ENCODE measurements at regions not wholly inside any gene's neighbourhood (a gene's known extent, or its start where the extent isn't known, plus 50 kb on each side); places are given as distances from the start of the nearest gene placed in this dataset.

GRCh38 chr15:67967871-67968431 is 86.2 kb upstream of the PIAS1 start:
- peaks cover 0 to 28% (median 17%) of the 10 kb centered on the region in 4 donors for H3K4me1 ChIP-seq
- no peaks in the 10 kb centered on the region for H3K9me3 ChIP-seq
- peak overlapping the region; percentile 38 to 73 (median 70) for H3K27ac ChIP-seq
- TF ChIP-seq EP300 (IDR thresholded peaks at IDR 0.05): no peak
- TF ChIP-seq POLR2AphosphoS5 (IDR thresholded peaks at IDR 0.05): peak in 3 of 4 donors; percentile 50 to 56 (median 53)
- TF ChIP-seq, protein P1, sequence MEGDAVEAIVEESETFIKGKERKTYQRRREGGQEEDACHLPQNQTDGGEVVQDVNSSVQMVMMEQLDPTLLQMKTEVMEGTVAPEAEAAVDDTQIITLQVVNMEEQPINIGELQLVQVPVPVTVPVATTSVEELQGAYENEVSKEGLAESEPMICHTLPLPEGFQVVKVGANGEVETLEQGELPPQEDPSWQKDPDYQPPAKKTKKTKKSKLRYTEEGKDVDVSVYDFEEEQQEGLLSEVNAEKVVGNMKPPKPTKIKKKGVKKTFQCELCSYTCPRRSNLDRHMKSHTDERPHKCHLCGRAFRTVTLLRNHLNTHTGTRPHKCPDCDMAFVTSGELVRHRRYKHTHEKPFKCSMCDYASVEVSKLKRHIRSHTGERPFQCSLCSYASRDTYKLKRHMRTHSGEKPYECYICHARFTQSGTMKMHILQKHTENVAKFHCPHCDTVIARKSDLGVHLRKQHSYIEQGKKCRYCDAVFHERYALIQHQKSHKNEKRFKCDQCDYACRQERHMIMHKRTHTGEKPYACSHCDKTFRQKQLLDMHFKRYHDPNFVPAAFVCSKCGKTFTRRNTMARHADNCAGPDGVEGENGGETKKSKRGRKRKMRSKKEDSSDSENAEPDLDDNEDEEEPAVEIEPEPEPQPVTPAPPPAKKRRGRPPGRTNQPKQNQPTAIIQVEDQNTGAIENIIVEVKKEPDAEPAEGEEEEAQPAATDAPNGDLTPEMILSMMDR (IDR thresholded peaks at IDR 0.05): no peak
- TF ChIP-seq POLR2A (IDR thresholded peaks at IDR 0.05): no peak
- H3K4me3 ChIP-seq: peak overlapping the region in 3 of 4 donors; percentile 39 to 44 (median 43)
- peak; percentile 93 for DNase-seq
- H3K36me3 ChIP-seq: no peaks in the 10 kb centered on the region
- H3K27me3 ChIP-seq: no peaks in the 10 kb centered on the region
- 15 to 21% methylated on average over 30 of the region's 30 CpGs for WGBS, 2 donors
- intact Hi-C loops (cut with DNase I): loop anchor here (5.0 kb wide), 1 partner anchor 51 kb away; no protein-coding TSS in a partner anchor

DNA sequence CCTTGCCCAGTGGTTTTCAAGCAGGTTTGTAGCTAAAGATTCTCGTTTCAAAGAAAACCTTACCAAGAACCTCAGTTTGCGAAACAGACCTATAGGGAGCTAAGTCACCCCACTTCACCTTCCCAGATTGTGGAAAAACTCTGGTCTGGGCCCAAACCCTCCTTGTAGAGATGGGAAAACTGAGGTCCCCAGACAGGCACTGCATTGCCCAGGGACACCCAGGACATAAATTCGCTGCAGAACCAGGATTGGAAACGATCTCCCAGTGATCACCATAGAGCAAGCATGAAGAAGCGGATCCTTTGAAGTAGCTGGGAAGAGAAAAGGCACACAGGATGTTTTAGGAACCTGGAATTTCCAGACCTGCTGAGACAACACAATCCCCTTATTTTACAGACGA is 85.6 kb upstream of the PIAS1 start:
- intact Hi-C loops (cut with DNase I): loop anchor here (5.0 kb wide), 1 partner anchor 51 kb away; no protein-coding TSS in a partner anchor
- H3K36me3 ChIP-seq: no peaks in the 10 kb centered on the region
- DNase-seq: no peak
- H3K27me3 ChIP-seq: no peaks in the 10 kb centered on the region
- no peaks in the 10 kb centered on the region for H3K9me3 ChIP-seq
- H3K4me3 ChIP-seq: peak overlapping the region in 3 of 4 donors; percentile 39 to 44 (median 43)
- no peak for TF ChIP-seq POLR2A (IDR thresholded peaks at IDR 0.05)
- no peak for TF ChIP-seq POLR2AphosphoS5 (IDR thresholded peaks at IDR 0.05)
- TF ChIP-seq, protein P1 (IDR thresholded peaks at IDR 0.05): no peak
- TF ChIP-seq EP300 (IDR thresholded peaks at IDR 0.05): no peak
- peak overlapping the region in 3 of 4 donors; percentile 70 to 73 (median 71) for H3K27ac ChIP-seq
- peaks cover 0 to 28% (median 17%) of the 10 kb centered on the region in 4 donors for H3K4me1 ChIP-seq
- 56% methylated on average over 6 of the region's 6 CpGs for WGBS, 2 donors

- intact Hi-C loops (cut with DNase I): loop anchor here (5.0 kb wide), 1 partner anchor 52 kb away; no protein-coding TSS in a partner anchor
- Histone ChIP-seq H3K36me3 (no peaks in the 10 kb centered on the region), H3K27ac (peak overlapping the region in 3 of 4 donors; percentile 70 to 73 (median 71)), H3K4me1 (peaks cover 0 to 28% (median 17%) of the 10 kb centered on the region in 4 donors), H3K27me3 (no peaks in the 10 kb centered on the region), H3K9me3 (no peaks in the 10 kb centered on the region), H3K4me3 (no peak overlapping the region)
- TF ChIP-seq POLR2A (IDR thresholded peaks at IDR 0.05) (no peak), POLR2AphosphoS5 (IDR thresholded peaks at IDR 0.05) (no peak), EP300 (IDR thresholded peaks at IDR 0.05) (no peak)
- TF ChIP-seq, protein P1 (IDR thresholded peaks at IDR 0.05): no peak
- no peak for DNase-seq
- 75 to 80% methylated on average over 3 of the region's 3 CpGs for WGBS, 2 donors
These were observed 85.1 kb upstream of the PIAS1 start for GRCh38 chr15:67968966-67969365.

GRCh38 chr15:67969892-67970291 is 84.2 kb upstream of the PIAS1 start:
- Histone ChIP-seq H3K36me3 (no peaks in the 10 kb centered on the region), H3K27ac (no peak overlapping the region), H3K9me3 (no peaks in the 10 kb centered on the region), H3K27me3 (no peaks in the 10 kb centered on the region), H3K4me1 (peaks cover 0 to 28% (median 17%) of the 10 kb centered on the region in 4 donors), H3K4me3 (no peak overlapping the region)
- intact Hi-C loops (cut with DNase I): loop anchor here (5.0 kb wide), 1 partner anchor 53 kb away; no protein-coding TSS in a partner anchor
- DNase-seq: no peak
- TF ChIP-seq POLR2AphosphoS5 (IDR thresholded peaks at IDR 0.05) (no peak), EP300 (IDR thresholded peaks at IDR 0.05) (no peak), POLR2A (IDR thresholded peaks at IDR 0.05) (no peak)
- TF ChIP-seq, protein P1 (IDR thresholded peaks at IDR 0.05): no peak
- 69 to 92% methylated on average over 3 of the region's 3 CpGs for WGBS, 2 donors
